ENCODE measurements at regions not wholly inside any gene's neighbourhood (a gene's known extent, or its start where the extent isn't known, plus 50 kb on each side); places are given as distances from the start of the nearest gene placed in this dataset.

DNA sequence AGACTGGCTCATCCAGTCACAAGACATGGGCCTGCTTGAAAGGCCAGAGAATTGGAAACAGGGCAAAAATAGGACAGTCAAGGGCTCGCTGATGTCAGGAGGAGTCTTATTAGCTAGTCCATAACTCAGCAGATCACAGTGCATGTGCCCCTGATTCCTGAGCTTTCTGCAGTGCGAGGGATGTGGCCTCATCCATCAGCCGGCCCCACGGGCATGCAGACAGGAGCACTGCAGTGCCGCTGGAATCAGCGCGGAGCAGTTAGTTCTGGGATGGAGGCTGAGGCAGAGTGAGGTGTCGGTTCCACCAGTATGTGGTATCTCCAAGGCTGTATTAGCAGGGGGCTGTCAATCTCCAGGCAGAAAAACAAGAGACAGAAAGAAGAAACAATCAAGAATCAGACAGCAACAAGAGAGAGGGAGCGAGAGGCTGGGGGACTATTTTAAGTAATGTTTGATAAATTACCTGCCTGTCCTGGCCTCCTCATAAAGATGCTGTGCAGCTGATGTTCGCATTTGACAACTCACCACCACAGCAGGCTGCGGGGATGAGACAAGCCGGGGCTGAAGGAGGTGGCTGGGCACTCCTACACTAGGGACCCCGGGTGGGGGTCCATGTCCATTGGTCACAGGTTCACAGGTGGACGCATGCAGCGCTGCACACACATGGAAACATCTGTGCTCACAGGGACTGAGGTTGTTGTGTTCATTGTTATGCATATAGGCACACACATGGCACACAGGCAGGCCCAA, 167.2 kb downstream of the TRIM29 start:
- intact Hi-C loops (cut with micrococcal nuclease) = no loop called here
- H3K27ac ChIP-seq (ENCODE audit: low read depth in 1 of 2, low read length in 2 of 2) = no peak overlapping the region
- H2AFZ ChIP-seq (ENCODE audit: insufficient read depth, low read depth, low read length, poor library complexity, severe bottlenecking) = no peak overlapping the region
- H3K4me2 ChIP-seq (replicated peaks; ENCODE audit: extremely low read depth, low read length, poor library complexity, severe bottlenecking) = no peak overlapping the region
- Mint-ChIP-seq H3K4me3 (no peak overlapping the region), H3K36me3 (no peaks in the 10 kb centered on the region), H3K27me3 (ENCODE audit: low read depth in 3 of 3) (peaks cover 10 to 25% (median 13%) of the 10 kb centered on the region in 3 donors), H3K27ac (no peak overlapping the region), H3K4me1 (no peaks in the 10 kb centered on the region), H3K9me3 (peaks cover 0 to 4% (median 2%) of the 10 kb centered on the region in 7 donors)
- no peaks in the 10 kb centered on the region for H3K9me3 ChIP-seq (replicated peaks in 1 of 2; ENCODE audit: control insufficient read depth in 1 of 2, insufficient read depth in 1 of 2, low read length in 2 of 2)
- TF ChIP-seq, protein P1, sequence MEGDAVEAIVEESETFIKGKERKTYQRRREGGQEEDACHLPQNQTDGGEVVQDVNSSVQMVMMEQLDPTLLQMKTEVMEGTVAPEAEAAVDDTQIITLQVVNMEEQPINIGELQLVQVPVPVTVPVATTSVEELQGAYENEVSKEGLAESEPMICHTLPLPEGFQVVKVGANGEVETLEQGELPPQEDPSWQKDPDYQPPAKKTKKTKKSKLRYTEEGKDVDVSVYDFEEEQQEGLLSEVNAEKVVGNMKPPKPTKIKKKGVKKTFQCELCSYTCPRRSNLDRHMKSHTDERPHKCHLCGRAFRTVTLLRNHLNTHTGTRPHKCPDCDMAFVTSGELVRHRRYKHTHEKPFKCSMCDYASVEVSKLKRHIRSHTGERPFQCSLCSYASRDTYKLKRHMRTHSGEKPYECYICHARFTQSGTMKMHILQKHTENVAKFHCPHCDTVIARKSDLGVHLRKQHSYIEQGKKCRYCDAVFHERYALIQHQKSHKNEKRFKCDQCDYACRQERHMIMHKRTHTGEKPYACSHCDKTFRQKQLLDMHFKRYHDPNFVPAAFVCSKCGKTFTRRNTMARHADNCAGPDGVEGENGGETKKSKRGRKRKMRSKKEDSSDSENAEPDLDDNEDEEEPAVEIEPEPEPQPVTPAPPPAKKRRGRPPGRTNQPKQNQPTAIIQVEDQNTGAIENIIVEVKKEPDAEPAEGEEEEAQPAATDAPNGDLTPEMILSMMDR (IDR thresholded peaks at IDR 0.05) = no peak
- no peaks in the 10 kb centered on the region for H3K79me2 ChIP-seq (ENCODE audit: insufficient read depth, low read length)
- WGBS (ENCODE audit: insufficient coverage) = 77% methylated on average over 5 of the region's 15 CpGs
- H3K27me3 ChIP-seq (ENCODE audit: control insufficient read depth in 2 of 2, insufficient read depth in 2 of 2, low read length in 2 of 2) = peaks cover 0 to 6% of the 10 kb centered on the region in 2 donors
- no peaks in the 10 kb centered on the region for H3K4me1 ChIP-seq (ENCODE audit: control insufficient read depth in 1 of 2, insufficient read depth in 2 of 2, low read length in 2 of 2)
- H4K20me1 ChIP-seq (ENCODE audit: insufficient read depth, low read length) = no peaks in the 10 kb centered on the region
- no peak overlapping the region for H3K9ac ChIP-seq (ENCODE audit: insufficient read depth, low read length, poor library complexity, severe bottlenecking)
- DNase-seq = no peak
- no peaks in the 10 kb centered on the region for H3K36me3 ChIP-seq (replicated peaks in 1 of 2; ENCODE audit: control insufficient read depth in 1 of 2, insufficient read depth in 2 of 2, low read length in 2 of 2)
- no peak overlapping the region for H3K4me3 ChIP-seq (replicated peaks in 1 of 3; ENCODE audit: low read depth in 2 of 3, low read length in 3 of 3)

DNA sequence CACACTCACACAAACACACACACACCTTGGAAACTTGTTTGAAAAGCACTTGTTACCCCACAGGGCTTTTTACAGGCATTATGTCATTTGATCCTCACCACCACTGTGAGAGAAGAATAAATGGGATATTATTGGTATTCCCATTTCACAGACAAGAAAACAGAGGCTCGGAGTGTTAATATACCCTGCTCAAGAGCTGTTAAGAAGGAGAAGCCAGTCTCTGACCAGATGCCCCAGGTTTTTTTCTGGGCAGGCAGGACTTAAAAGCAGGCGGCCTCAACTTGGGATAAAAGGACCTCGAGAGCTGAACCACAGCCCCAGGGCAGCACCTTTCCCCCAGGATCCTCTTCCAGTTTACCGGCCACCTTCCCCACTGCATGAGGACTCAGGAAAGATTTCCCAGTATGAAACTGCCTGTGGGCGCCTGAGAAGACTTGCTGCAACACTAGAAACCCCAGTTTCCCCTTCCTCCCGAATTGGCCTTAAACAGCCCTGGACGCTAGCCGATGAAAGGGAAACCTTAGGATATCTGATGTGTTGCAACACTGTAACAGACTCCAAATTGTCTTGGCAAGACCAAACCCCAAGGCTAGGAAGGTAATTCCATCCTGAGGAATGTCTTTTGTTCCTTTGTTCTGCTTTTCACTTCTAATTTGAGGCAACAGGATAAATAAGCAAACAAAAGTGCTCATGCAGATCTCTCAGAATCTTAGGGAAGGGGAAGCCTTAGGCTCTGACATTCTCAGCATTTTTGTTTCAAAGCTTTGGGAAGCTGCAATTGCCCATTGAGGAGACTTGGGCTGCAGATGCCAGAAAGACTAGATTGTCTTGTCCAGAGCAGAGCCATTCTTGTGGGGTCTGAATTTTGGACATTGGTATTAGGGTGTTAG, 173.5 kb downstream of the TRIM29 start:
- Mint-ChIP-seq H3K27ac (no peak overlapping the region), H3K9me3 (peaks cover 0 to 2% (median 0%) of the 10 kb centered on the region in 7 donors), H3K4me1 (no peaks in the 10 kb centered on the region), H3K27me3 (ENCODE audit: low read depth in 3 of 3) (peaks cover 5 to 16% (median 9%) of the 10 kb centered on the region in 3 donors), H3K36me3 (no peaks in the 10 kb centered on the region), H3K4me3 (no peak overlapping the region)
- Histone ChIP-seq H3K9me3 (replicated peaks in 1 of 2; ENCODE audit: control insufficient read depth in 1 of 2, insufficient read depth in 1 of 2, low read length in 2 of 2) (no peaks in the 10 kb centered on the region), H2AFZ (ENCODE audit: insufficient read depth, low read depth, low read length, poor library complexity, severe bottlenecking) (no peak overlapping the region), H3K36me3 (replicated peaks in 1 of 2; ENCODE audit: control insufficient read depth in 1 of 2, insufficient read depth in 2 of 2, low read length in 2 of 2) (no peaks in the 10 kb centered on the region), H4K20me1 (ENCODE audit: insufficient read depth, low read length) (no peaks in the 10 kb centered on the region), H3K4me1 (ENCODE audit: control insufficient read depth in 1 of 2, insufficient read depth in 2 of 2, low read length in 2 of 2) (no peaks in the 10 kb centered on the region), H3K9ac (ENCODE audit: insufficient read depth, low read length, poor library complexity, severe bottlenecking) (no peak overlapping the region), H3K4me3 (replicated peaks in 1 of 3; ENCODE audit: low read depth in 2 of 3, low read length in 3 of 3) (no peak overlapping the region), H3K4me2 (replicated peaks; ENCODE audit: extremely low read depth, low read length, poor library complexity, severe bottlenecking) (no peak overlapping the region), H3K27ac (ENCODE audit: low read depth in 1 of 2, low read length in 2 of 2) (no peak overlapping the region), H3K79me2 (ENCODE audit: insufficient read depth, low read length) (no peaks in the 10 kb centered on the region), H3K27me3 (ENCODE audit: control insufficient read depth in 2 of 2, insufficient read depth in 2 of 2, low read length in 2 of 2) (peaks cover 3 to 6% of the 10 kb centered on the region in 2 donors)
- WGBS (ENCODE audit: insufficient coverage) = 54% methylated on average over 3 of the region's 8 CpGs
- TF ChIP-seq, protein P1 (IDR thresholded peaks at IDR 0.05) = no peak
- DNase-seq = no peak
- intact Hi-C loops (cut with micrococcal nuclease) = no loop called here
